Panc1 (cell line): ENCODE measurements at regions not wholly inside any gene's neighbourhood (a gene's known extent, or its start where the extent isn't known, plus 50 kb on each side); places are given as distances from the start of the nearest gene placed in this dataset.

ENCODE experiments used
- ATAC-seq: fragments of 200-7000 bp; cut with Tn5 transposase; 2 replicates; pipeline ENCODE4 v1.9.1; 2020; ENCODE audit warnings: mild to moderate bottlenecking, moderate library complexity
- BruUV-seq: library from RNA; stranded (reverse); fragments of 400-500 nt; replicated peaks from 2 replicates; lab custom pipeline; 2021; lab: Mats Ljungman, UMichigan
- CTCF ChIA-PET: fragments of 300-600 bp; sonication (Branson Sonifier 250); formaldehyde crosslinking; loops from one replicate; lab custom pipeline; 2022; ENCODE audit warnings: antibody characterized with exemption; lab: Charles Lee
- POLR2A ChIA-PET: fragments of 300-600 bp; sonication (Branson Sonifier 250); formaldehyde crosslinking; loops from one replicate; lab custom pipeline; 2022; ENCODE audit warnings: antibody characterized with exemption; lab: Charles Lee
- DNase-seq: peaks from one replicate; pipeline ENCODE4 v3.0.0-alpha.2; 2010; ENCODE audit warnings: low read depth, low spot score
- H3K27ac ChIP-seq: 2 replicates; pipeline ENCODE4 v1.5.1; 2011; ENCODE audit warnings: mild to moderate bottlenecking, low read length, inconsistent platforms
- H3K27me3 ChIP-seq: fragments of 200-500 bp; sonication (Bioruptor generic); 2 replicates; pipeline ENCODE4 v1.6.0; 2014; ENCODE audit warnings: low read length, inconsistent platforms; ENCODE audit not compliant: control insufficient read depth, insufficient read depth
- H3K36me3 ChIP-seq: fragments of 200-500 bp; sonication (Bioruptor generic); 2 replicates; pipeline ENCODE4 v1.5.1; 2014; ENCODE audit warnings: inconsistent platforms, mild to moderate bottlenecking, low read length, moderate library complexity; ENCODE audit not compliant: control insufficient read depth, insufficient read depth
- H3K4me1 ChIP-seq: 2 replicates; pipeline ENCODE4 v1.5.1; 2011; ENCODE audit warnings: inconsistent platforms, mild to moderate bottlenecking, low read length, moderate library complexity; ENCODE audit not compliant: control insufficient read depth, insufficient read depth
- H3K4me3 ChIP-seq, 2 experiments: 2 replicates each; pipeline ENCODE4 v1.5.1; 2011 to 2012; ENCODE audit warnings: low read depth in 2 of 2, low read length in 2 of 2, mild to moderate bottlenecking in 2 of 2, inconsistent platforms in 1 of 2, moderate library complexity in 1 of 2
- H3K9me3 ChIP-seq: fragments of 200-500 bp; sonication (Bioruptor generic); 2 replicates; pipeline ENCODE4 v1.5.1; 2014; ENCODE audit warnings: low read depth, mild to moderate bottlenecking, inconsistent platforms, low read length, moderate library complexity; ENCODE audit not compliant: control insufficient read depth, insufficient read depth
- POLR2AphosphoS5 ChIP-seq: IDR thresholded peaks from 2 replicates; pipeline ENCODE4 v1.6.1; 2012; ENCODE audit warnings: mild to moderate bottlenecking, low read depth, low read length, moderate library complexity
- SIN3A ChIP-seq: IDR thresholded peaks from 2 replicates; pipeline ENCODE4 v1.6.1; 2012; ENCODE audit warnings: low read depth, mild to moderate bottlenecking, low read length, moderate library complexity, borderline replicate concordance; ENCODE audit not compliant: insufficient read depth
- TCF7L2 ChIP-seq: IDR thresholded peaks from 2 replicates; pipeline ENCODE4 v1.6.1; 2011; ENCODE audit warnings: mild to moderate bottlenecking, low read depth, low read length, inconsistent platforms
- in situ Hi-C: cut with HindIII; loops from 2 replicates; pipeline ENCODE4 v1.10.0; 2016; ENCODE audit warnings: low sequenced_read_pairs, low pct_unique_long_range_greater_than_20kb
- intact Hi-C: fragments of 100-400 bp; cut with micrococcal nuclease; formaldehyde crosslinking; loops from one replicate; pipeline ENCODE4 v1.10.0; 2022; ENCODE audit not compliant: unreplicated experiment
- TF ChIP-seq, protein P1 (sequence below), 2 experiments: IDR thresholded peaks; 2 replicates each; pipeline ENCODE4 v1.6.1; 2011 to 2012; ENCODE audit warnings: low read depth in 2 of 2, control low read depth in 1 of 2, low read length in 1 of 2, mild to moderate bottlenecking in 1 of 2, moderate library complexity in 1 of 2; ENCODE audit not compliant: insufficient read depth in 1 of 2
- TF ChIP-seq, protein P2 (sequence below): fragments of 450-650 bp; IDR thresholded peaks from 2 replicates; pipeline ENCODE4 v1.5.1; 2017; ENCODE audit warnings: mild to moderate bottlenecking

DNA sequence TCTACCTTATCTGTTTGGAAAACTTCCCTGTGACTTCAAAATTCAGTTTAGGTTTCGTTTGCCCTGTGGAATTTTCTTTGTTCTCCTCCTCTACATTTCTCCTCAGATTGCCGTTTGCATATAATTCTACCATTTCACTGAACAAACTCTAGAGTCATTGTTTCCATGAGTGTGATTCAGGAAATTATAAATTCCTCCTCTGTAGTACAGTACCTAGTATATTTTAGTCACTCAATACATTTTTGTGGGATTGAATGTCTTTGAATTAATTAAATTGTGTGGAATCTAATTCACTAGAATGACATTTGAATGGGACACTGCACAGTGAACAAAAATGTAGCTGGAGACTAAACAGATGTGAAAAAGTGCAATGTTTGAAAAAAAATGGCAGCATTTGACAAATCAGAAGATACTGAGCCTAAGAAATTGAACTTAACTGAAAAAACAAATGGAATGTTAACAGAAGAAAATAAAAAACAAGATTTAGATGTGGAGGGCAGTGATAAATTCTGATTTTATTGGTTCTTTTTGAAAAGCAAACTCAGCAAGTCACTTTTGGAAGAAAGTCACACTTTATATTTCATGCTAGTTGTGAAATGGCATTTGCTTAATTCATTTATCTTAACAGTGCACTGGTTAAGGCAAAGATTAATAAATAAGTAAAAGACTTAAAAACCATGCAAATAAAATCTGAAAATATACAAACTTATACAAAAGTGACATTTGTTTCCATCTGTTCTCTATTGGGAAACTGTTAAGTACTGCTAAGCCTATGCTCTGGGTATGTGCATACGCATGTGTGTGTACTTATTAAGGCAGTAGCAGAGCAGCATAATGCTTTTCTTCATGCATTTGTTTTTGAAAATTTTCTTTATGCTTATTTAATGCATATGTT, 512.3 kb downstream of the FAT4 start:
- ChIA-PET CTCF (no interaction called here), POLR2A (no interaction called here)
- H3K9me3 ChIP-seq = no peaks in the 10 kb centered on the region
- intact Hi-C loops = no loop called here
- H3K4me3 ChIP-seq = no peak overlapping the region
- no TSS peak for BruUV-seq
- in situ Hi-C loops = no loop called here
- no peak overlapping the region for H3K27ac ChIP-seq
- no peak for DNase-seq
- TF ChIP-seq POLR2AphosphoS5 (no peak), SIN3A (no peak), TCF7L2 (no peak)
- TF ChIP-seq, protein P1, sequence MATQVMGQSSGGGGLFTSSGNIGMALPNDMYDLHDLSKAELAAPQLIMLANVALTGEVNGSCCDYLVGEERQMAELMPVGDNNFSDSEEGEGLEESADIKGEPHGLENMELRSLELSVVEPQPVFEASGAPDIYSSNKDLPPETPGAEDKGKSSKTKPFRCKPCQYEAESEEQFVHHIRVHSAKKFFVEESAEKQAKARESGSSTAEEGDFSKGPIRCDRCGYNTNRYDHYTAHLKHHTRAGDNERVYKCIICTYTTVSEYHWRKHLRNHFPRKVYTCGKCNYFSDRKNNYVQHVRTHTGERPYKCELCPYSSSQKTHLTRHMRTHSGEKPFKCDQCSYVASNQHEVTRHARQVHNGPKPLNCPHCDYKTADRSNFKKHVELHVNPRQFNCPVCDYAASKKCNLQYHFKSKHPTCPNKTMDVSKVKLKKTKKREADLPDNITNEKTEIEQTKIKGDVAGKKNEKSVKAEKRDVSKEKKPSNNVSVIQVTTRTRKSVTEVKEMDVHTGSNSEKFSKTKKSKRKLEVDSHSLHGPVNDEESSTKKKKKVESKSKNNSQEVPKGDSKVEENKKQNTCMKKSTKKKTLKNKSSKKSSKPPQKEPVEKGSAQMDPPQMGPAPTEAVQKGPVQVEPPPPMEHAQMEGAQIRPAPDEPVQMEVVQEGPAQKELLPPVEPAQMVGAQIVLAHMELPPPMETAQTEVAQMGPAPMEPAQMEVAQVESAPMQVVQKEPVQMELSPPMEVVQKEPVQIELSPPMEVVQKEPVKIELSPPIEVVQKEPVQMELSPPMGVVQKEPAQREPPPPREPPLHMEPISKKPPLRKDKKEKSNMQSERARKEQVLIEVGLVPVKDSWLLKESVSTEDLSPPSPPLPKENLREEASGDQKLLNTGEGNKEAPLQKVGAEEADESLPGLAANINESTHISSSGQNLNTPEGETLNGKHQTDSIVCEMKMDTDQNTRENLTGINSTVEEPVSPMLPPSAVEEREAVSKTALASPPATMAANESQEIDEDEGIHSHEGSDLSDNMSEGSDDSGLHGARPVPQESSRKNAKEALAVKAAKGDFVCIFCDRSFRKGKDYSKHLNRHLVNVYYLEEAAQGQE (IDR thresholded peaks at IDR 0.05; ENCODE audit: insufficient read depth in 1 of 2, low read depth in 2 of 2, low read length in 1 of 2) = no peak
- TF ChIP-seq, protein P2, sequence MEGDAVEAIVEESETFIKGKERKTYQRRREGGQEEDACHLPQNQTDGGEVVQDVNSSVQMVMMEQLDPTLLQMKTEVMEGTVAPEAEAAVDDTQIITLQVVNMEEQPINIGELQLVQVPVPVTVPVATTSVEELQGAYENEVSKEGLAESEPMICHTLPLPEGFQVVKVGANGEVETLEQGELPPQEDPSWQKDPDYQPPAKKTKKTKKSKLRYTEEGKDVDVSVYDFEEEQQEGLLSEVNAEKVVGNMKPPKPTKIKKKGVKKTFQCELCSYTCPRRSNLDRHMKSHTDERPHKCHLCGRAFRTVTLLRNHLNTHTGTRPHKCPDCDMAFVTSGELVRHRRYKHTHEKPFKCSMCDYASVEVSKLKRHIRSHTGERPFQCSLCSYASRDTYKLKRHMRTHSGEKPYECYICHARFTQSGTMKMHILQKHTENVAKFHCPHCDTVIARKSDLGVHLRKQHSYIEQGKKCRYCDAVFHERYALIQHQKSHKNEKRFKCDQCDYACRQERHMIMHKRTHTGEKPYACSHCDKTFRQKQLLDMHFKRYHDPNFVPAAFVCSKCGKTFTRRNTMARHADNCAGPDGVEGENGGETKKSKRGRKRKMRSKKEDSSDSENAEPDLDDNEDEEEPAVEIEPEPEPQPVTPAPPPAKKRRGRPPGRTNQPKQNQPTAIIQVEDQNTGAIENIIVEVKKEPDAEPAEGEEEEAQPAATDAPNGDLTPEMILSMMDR = no peak
- H3K4me1 ChIP-seq = no peaks in the 10 kb centered on the region
- no peaks in the 10 kb centered on the region for H3K36me3 ChIP-seq
- ATAC-seq = no peak
- H3K27me3 ChIP-seq = no peaks in the 10 kb centered on the region

DNA sequence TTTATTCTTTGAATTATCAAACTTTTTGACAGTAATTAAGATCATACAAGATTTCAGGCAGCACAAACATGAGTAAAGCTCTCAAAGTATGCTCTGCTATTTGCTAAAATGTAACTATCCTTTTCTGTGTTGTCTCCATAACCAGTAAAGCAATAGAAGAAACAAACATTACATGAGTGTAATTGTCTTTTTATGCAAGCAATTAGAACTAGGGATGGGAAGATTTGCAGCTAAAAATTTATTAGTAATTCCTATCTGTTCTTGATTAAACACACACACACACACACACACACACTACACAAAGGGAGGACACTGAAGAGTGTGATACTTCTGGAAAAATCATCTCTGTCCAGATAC, 512.9 kb downstream of the FAT4 start:
- in situ Hi-C loops (no loop called here), intact Hi-C loops (no loop called here)
- H3K27me3 ChIP-seq = no peaks in the 10 kb centered on the region
- ATAC-seq (no peak), DNase-seq (no peak)
- CTCF ChIA-PET = no interaction called here
- BruUV-seq = no TSS peak
- H3K4me3 ChIP-seq = no peak overlapping the region
- POLR2A ChIA-PET = no interaction called here
- no peaks in the 10 kb centered on the region for H3K36me3 ChIP-seq
- H3K27ac ChIP-seq = no peak overlapping the region
- H3K4me1 ChIP-seq = no peaks in the 10 kb centered on the region
- TF ChIP-seq, protein P2 = no peak
- TF ChIP-seq POLR2AphosphoS5 = no peak
- TF ChIP-seq TCF7L2 = no peak
- TF ChIP-seq, protein P1 (IDR thresholded peaks at IDR 0.05; ENCODE audit: insufficient read depth in 1 of 2, low read depth in 2 of 2, low read length in 1 of 2) = no peak
- H3K9me3 ChIP-seq = no peaks in the 10 kb centered on the region
